ENCODE measurements at regions not wholly inside any gene's neighbourhood (a gene's known extent, or its start where the extent isn't known, plus 50 kb on each side); places are given as distances from the start of the nearest gene placed in this dataset.

DNA sequence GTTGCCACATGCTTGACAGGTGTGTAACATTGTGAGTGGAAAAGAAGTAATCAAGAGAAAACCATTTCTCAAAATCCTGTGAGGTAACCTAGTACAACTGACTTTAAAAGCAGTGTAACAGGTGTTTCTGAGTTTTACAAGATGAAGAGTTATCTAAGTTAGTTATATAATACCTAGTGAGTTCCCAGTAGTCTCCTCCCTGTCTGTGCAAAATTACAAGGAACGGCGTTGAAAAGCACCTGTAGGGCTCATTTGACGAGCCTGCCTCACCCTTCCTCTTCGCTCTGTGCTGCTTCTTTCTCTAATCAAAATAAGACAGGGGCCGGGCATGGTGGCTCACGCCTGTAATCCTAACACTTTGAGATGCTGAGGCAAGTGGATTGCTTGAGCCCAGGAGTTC is 132.9 kb upstream of the SLC30A5 start:
- Histone ChIP-seq H3K4me3 (no peak overlapping the region), H3K4me1 (replicated peaks in 1 of 2; ENCODE audit: control insufficient read depth in 2 of 2, insufficient read depth in 2 of 2, low read length in 2 of 2) (no peaks in the 10 kb centered on the region), H3K9me3 (replicated peaks; ENCODE audit: control insufficient read depth, insufficient read depth, low read depth, low read length) (no peaks in the 10 kb centered on the region), H3K79me2 (ENCODE audit: control insufficient read depth, insufficient read depth, low read length) (no peaks in the 10 kb centered on the region), H3K9me1 (ENCODE audit: control insufficient read depth, insufficient read depth, low read length) (no peaks in the 10 kb centered on the region), H3K27ac (ENCODE audit: extremely low read depth, low read depth, low read length) (no peak overlapping the region), H3K36me3 (ENCODE audit: control insufficient read depth, insufficient read depth, low read length) (no peaks in the 10 kb centered on the region), H2AFZ (ENCODE audit: low read depth, low read length) (no peak overlapping the region), H4K20me1 (replicated peaks; ENCODE audit: control insufficient read depth, insufficient read depth, low read length) (no peaks in the 10 kb centered on the region), H3K9ac (ENCODE audit: insufficient read depth in 1 of 2, low read depth in 2 of 2, low read length in 2 of 2) (no peak overlapping the region), H3K4me2 (ENCODE audit: insufficient read depth, low read length) (no peak overlapping the region), H3K27me3 (ENCODE audit: control insufficient read depth in 2 of 2, insufficient read depth in 2 of 2, low read length in 2 of 2) (peaks cover 8 to 16% of the 10 kb centered on the region in 2 experiments)
- 6% methylated on average over 5 of the region's 6 CpGs for WGBS (ENCODE audit: insufficient coverage, low coverage, missing lambda C conversion rate)
- intact Hi-C loops (cut with micrococcal nuclease) (loop anchor here (2.0 kb wide), 1 partner anchor 674 kb away; no protein-coding TSS in a partner anchor), in situ Hi-C loops (cut with MboI) (loop anchor here (25.0 kb wide), 1 partner anchor 674 kb away; no protein-coding TSS in a partner anchor)
- DNase-seq (ENCODE audit: extremely low read depth in 1 of 4, low spot score in 3 of 4) (no peak), FAIRE-seq (no peak), ATAC-seq (no peak)
- ChIA-PET CTCF (ENCODE audit: low intra/inter-chr PET ratio) (no interaction called here), POLR2A (no interaction called here)
- TF ChIP-seq XRCC4 (IDR thresholded peaks at IDR 0.05; ENCODE audit: extremely low read depth, insufficient read depth, insufficient read length): no peak
- TF ChIP-seq ZNF280B (CRISPR knock-in tag; IDR thresholded peaks at IDR 0.05): no peak
- no peak for TF ChIP-seq CCNT2 (IDR thresholded peaks at IDR 0.05; ENCODE audit: borderline replicate concordance, extremely low read depth, insufficient read length, low read depth, low read length)
- no peak for TF ChIP-seq TFAM (CRISPR knock-in tag; conservative IDR thresholded peaks at IDR 0.05)
- TF ChIP-seq, protein P1, sequence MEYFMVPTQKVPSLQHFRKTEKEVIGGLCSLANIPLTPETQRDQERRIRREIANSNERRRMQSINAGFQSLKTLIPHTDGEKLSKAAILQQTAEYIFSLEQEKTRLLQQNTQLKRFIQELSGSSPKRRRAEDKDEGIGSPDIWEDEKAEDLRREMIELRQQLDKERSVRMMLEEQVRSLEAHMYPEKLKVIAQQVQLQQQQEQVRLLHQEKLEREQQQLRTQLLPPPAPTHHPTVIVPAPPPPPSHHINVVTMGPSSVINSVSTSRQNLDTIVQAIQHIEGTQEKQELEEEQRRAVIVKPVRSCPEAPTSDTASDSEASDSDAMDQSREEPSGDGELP (CRISPR knock-in tag; IDR thresholded peaks at IDR 0.05; ENCODE audit: borderline replicate concordance): no peak
- TF ChIP-seq MAFK (IDR thresholded peaks at IDR 0.05; ENCODE audit: low read length): no peak
- TF ChIP-seq, protein P2, sequence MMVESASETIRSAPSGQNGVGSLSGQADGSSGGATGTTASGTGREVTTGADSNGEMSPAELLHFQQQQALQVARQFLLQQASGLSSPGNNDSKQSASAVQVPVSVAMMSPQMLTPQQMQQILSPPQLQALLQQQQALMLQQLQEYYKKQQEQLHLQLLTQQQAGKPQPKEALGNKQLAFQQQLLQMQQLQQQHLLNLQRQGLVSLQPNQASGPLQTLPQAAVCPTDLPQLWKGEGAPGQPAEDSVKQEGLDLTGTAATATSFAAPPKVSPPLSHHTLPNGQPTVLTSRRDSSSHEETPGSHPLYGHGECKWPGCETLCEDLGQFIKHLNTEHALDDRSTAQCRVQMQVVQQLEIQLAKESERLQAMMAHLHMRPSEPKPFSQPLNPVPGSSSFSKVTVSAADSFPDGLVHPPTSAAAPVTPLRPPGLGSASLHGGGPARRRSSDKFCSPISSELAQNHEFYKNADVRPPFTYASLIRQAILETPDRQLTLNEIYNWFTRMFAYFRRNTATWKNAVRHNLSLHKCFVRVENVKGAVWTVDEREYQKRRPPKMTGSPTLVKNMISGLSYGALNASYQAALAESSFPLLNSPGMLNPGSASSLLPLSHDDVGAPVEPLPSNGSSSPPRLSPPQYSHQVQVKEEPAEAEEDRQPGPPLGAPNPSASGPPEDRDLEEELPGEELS (CRISPR knock-in tag; IDR thresholded peaks at IDR 0.05; ENCODE audit: borderline replicate concordance): no peak
- TF ChIP-seq, protein P3, sequence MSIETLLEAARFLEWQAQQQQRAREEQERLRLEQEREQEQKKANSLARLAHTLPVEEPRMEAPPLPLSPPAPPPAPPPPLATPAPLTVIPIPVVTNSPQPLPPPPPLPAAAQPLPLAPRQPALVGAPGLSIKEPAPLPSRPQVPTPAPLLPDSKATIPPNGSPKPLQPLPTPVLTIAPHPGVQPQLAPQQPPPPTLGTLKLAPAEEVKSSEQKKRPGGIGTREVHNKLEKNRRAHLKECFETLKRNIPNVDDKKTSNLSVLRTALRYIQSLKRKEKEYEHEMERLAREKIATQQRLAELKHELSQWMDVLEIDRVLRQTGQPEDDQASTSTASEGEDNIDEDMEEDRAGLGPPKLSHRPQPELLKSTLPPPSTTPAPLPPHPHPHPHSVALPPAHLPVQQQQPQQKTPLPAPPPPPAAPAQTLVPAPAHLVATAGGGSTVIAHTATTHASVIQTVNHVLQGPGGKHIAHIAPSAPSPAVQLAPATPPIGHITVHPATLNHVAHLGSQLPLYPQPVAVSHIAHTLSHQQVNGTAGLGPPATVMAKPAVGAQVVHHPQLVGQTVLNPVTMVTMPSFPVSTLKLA (conservative IDR thresholded peaks at IDR 0.05): no peak
- TF ChIP-seq EGR1 (conservative IDR thresholded peaks at IDR 0.05): no peak
- BruUV-seq (replicated peaks): no TSS peak

Measured in K562 (cell line).